SK-N-SH treated with all-trans-retinoic acid at 6 μM for 48 hours (cell line): ENCODE measurements at regions not wholly inside any gene's neighbourhood (a gene's known extent, or its start where the extent isn't known, plus 50 kb on each side); places are given as distances from the start of the nearest gene placed in this dataset.
A peak's percentile ranks its signal among the peaks of the same experiment; 100 is the strongest.

Experiments used
- ATAC-seq: fragments of 200-7000 bp; cut with Tn5 transposase; 3 replicates; pipeline ENCODE4 v1.9.1; 2020; ENCODE audit warnings: mild to moderate bottlenecking, moderate library complexity
- ARNTL ChIP-seq: fragments of 450-650 bp; formaldehyde crosslinking; IDR thresholded peaks from 2 replicates; pipeline ENCODE4 v1.5.0; 2020; ENCODE audit warnings: low read depth, mild to moderate bottlenecking, moderate library complexity, borderline replicate concordance
- BACH2 ChIP-seq: fragments of 250-450 bp; sonication (Bioruptor Pico); IDR thresholded peaks from 2 replicates; pipeline ENCODE4 v1.9.0; 2021; ENCODE audit warnings: mild to moderate bottlenecking, borderline replicate concordance
- CSDC2 ChIP-seq: fragments of 250-450 bp; sonication (Bioruptor Pico); IDR thresholded peaks from 2 replicates; pipeline ENCODE4 v1.5.0; 2020; ENCODE audit warnings: mild to moderate bottlenecking, moderate library complexity
- ESRRG ChIP-seq: fragments of 250-450 bp; sonication (Bioruptor Pico); IDR thresholded peaks from 2 replicates; pipeline ENCODE4 v1.6.1; 2021; ENCODE audit warnings: mild to moderate bottlenecking
- ISL1 ChIP-seq: fragments of 250-450 bp; sonication (Bioruptor Pico); IDR thresholded peaks from 2 replicates; pipeline ENCODE4 v2.1.2; 2022; ENCODE audit warnings: mild to moderate bottlenecking, moderate library complexity
- OSR1 ChIP-seq: fragments of 250-450 bp; sonication (Bioruptor Pico); IDR thresholded peaks from 2 replicates; pipeline ENCODE4 v1.8.0; 2022; ENCODE audit warnings: moderate library complexity, mild to moderate bottlenecking, inconsistent platforms
- RARB ChIP-seq: fragments of 250-450 bp; sonication (Bioruptor Pico); IDR thresholded peaks from 2 replicates; pipeline ENCODE4 v1.8.0; 2021; ENCODE audit warnings: mild to moderate bottlenecking, moderate library complexity
- SNAI2 ChIP-seq: fragments of 250-450 bp; sonication (Bioruptor Pico); IDR thresholded peaks from 2 replicates; pipeline ENCODE4 v1.5.0; 2020; ENCODE audit warnings: mild to moderate bottlenecking, moderate library complexity
- TCF4 ChIP-seq: fragments of 250-450 bp; sonication (Bioruptor Pico); IDR thresholded peaks from 2 replicates; pipeline ENCODE4 v1.8.0; 2021; ENCODE audit warnings: mild to moderate bottlenecking, moderate library complexity, borderline replicate concordance
- ZC3H10 ChIP-seq: fragments of 250-450 bp; sonication (Bioruptor Pico); IDR thresholded peaks from 2 replicates; pipeline ENCODE4 v1.5.1; 2021; ENCODE audit warnings: mild to moderate bottlenecking, moderate library complexity
- ZFP3 ChIP-seq: fragments of 250-450 bp; sonication (Bioruptor Pico); IDR thresholded peaks from 2 replicates; pipeline ENCODE4 v1.5.0; 2020; ENCODE audit warnings: mild to moderate bottlenecking, moderate library complexity
- ZFP30 ChIP-seq: fragments of 450-650 bp; formaldehyde crosslinking; IDR thresholded peaks from 2 replicates; pipeline ENCODE4 v1.5.0; 2022; ENCODE audit warnings: mild to moderate bottlenecking, moderate library complexity
- ZNF70 ChIP-seq: fragments of 450-650 bp; formaldehyde crosslinking; IDR thresholded peaks from 2 replicates; pipeline ENCODE4 v1.5.0; 2020; ENCODE audit warnings: mild to moderate bottlenecking, moderate library complexity
- ZNF8 ChIP-seq: fragments of 450-650 bp; formaldehyde crosslinking; IDR thresholded peaks from 2 replicates; pipeline ENCODE4 v1.5.0; 2020; ENCODE audit warnings: mild to moderate bottlenecking, moderate library complexity
- TF ChIP-seq, protein P1 (sequence below): fragments of 250-450 bp; sonication (Bioruptor Pico); IDR thresholded peaks from 2 replicates; pipeline ENCODE4 v1.8.0; 2020; ENCODE audit warnings: mild to moderate bottlenecking, moderate library complexity, borderline replicate concordance
- TF ChIP-seq, protein P2 (sequence below): fragments of 250-450 bp; sonication (Bioruptor Pico); IDR thresholded peaks from 2 replicates; pipeline ENCODE4 v1.5.1; 2021; ENCODE audit warnings: mild to moderate bottlenecking, moderate library complexity
- TF ChIP-seq, protein P3 (sequence below): fragments of 250-450 bp; sonication (Bioruptor Pico); IDR thresholded peaks from 2 replicates; pipeline ENCODE4 v1.8.0; 2021; ENCODE audit warnings: low read depth, mild to moderate bottlenecking, moderate library complexity, borderline replicate concordance
- TF ChIP-seq, protein P4 (sequence below): fragments of 250-450 bp; sonication (Bioruptor Pico); IDR thresholded peaks from 2 replicates; pipeline ENCODE4 v1.5.0; 2020; ENCODE audit warnings: mild to moderate bottlenecking, moderate library complexity

DNA sequence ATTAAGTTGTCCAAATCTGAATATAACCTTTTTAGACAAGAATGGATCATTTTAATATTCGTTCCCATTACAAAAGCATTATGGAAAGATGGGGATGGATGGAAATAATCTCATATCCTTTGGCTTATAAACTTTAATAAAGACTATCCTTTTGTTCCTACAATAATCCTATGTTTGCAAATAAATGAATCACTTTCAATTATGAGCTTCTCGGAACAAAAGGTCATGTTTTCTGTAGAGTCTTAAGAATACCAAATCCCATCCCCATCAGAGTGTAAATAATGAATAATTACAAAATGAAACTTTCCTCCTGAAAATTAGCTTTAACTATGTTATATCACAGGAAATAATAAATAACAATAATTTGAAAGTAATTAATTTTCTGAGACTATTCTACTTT is 329.7 kb downstream of the NR2F1-AS1 start:
- TF ChIP-seq ZFP30, result no peak
- TF ChIP-seq TCF4 (CRISPR knock-in tag), result no peak
- TF ChIP-seq RARB (CRISPR knock-in tag), result no peak
- no peak for TF ChIP-seq SNAI2
- ATAC-seq, result no peak

DNA sequence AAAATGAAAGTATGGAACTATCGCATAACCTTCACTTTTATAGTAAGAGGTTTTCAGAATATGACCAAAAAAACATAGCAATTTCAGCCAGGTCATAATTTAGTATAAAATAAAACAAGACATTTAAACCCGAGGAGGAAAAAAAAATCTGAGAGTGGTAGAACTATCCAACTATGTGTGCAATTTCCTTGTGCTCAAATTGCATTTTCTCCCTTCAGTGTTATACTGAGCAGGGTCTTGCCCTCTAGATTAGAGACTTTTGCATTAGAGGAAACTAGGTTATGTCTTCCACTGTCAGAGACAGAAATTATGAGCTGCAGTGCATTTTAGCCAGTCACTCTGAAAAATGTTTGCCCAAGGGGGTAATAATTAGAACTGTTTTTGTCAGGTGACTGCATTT is 330.6 kb downstream of the NR2F1-AS1 start:
- TF ChIP-seq, protein P1, sequence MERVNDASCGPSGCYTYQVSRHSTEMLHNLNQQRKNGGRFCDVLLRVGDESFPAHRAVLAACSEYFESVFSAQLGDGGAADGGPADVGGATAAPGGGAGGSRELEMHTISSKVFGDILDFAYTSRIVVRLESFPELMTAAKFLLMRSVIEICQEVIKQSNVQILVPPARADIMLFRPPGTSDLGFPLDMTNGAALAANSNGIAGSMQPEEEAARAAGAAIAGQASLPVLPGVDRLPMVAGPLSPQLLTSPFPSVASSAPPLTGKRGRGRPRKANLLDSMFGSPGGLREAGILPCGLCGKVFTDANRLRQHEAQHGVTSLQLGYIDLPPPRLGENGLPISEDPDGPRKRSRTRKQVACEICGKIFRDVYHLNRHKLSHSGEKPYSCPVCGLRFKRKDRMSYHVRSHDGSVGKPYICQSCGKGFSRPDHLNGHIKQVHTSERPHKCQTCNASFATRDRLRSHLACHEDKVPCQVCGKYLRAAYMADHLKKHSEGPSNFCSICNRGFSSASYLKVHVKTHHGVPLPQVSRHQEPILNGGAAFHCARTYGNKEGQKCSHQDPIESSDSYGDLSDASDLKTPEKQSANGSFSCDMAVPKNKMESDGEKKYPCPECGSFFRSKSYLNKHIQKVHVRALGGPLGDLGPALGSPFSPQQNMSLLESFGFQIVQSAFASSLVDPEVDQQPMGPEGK (CRISPR knock-in tag), result no peak
- TF ChIP-seq, protein P2, sequence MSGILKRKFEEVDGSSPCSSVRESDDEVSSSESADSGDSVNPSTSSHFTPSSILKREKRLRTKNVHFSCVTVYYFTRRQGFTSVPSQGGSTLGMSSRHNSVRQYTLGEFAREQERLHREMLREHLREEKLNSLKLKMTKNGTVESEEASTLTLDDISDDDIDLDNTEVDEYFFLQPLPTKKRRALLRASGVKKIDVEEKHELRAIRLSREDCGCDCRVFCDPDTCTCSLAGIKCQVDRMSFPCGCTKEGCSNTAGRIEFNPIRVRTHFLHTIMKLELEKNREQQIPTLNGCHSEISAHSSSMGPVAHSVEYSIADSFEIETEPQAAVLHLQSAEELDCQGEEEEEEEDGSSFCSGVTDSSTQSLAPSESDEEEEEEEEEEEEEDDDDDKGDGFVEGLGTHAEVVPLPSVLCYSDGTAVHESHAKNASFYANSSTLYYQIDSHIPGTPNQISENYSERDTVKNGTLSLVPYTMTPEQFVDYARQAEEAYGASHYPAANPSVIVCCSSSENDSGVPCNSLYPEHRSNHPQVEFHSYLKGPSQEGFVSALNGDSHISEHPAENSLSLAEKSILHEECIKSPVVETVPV (CRISPR knock-in tag), result no peak
- 0 out of 2 replicates have a peak, but pooled peaks have one; percentile 47 for TF ChIP-seq ZNF70
- ATAC-seq, result peak; percentile 81

DNA sequence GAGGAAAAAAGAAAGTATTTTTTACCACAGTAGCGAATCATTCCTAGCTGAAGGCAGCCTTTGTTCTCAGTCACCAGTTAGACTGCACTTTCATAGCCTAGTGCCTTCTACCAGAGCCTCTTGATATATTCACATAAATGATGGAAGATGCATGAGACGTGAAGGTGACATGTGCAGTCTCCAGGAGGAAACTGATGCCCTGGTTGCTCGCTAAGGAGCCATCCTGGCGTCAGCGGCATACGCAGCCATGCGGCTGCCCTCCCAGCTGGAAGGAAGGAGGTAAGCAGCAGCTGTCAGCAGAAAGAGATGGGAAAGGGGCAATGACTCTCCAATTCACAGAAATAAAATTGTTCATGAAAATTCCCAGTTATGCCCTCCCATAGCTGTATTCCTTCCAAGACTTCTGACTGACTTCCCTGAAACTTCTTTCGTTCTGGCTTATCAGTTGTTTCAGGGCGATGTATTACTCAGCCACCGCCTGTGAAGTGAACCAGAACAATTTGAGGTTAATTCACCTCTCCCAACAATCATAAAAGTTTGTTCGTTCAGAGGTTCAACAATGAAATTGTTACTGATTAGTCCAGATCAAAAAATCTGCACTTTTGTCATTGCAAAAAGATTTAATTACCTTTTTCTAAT is 331.2 kb downstream of the NR2F1-AS1 start:
- no peak for TF ChIP-seq SNAI2
- TF ChIP-seq, protein P2 (CRISPR knock-in tag), result no peak
- TF ChIP-seq ZFP30, result no peak
- no peak for TF ChIP-seq ISL1 (CRISPR knock-in tag)
- no peak for TF ChIP-seq TCF4 (CRISPR knock-in tag)
- TF ChIP-seq, protein P3, sequence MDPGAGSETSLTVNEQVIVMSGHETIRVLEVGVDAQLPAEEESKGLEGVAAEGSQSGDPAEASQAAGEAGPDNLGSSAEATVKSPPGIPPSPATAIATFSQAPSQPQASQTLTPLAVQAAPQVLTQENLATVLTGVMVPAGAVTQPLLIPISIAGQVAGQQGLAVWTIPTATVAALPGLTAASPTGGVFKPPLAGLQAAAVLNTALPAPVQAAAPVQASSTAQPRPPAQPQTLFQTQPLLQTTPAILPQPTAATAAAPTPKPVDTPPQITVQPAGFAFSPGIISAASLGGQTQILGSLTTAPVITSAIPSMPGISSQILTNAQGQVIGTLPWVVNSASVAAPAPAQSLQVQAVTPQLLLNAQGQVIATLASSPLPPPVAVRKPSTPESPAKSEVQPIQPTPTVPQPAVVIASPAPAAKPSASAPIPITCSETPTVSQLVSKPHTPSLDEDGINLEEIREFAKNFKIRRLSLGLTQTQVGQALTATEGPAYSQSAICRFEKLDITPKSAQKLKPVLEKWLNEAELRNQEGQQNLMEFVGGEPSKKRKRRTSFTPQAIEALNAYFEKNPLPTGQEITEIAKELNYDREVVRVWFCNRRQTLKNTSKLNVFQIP (CRISPR knock-in tag), result no peak
- TF ChIP-seq RARB (CRISPR knock-in tag), result no peak
- no peak for TF ChIP-seq OSR1 (CRISPR knock-in tag)
- no peak for TF ChIP-seq CSDC2
- no peak for TF ChIP-seq ESRRG (CRISPR knock-in tag)
- no peak for TF ChIP-seq ARNTL (CRISPR knock-in tag)
- no peak for TF ChIP-seq ZFP3 (CRISPR knock-in tag)
- TF ChIP-seq, protein P4, sequence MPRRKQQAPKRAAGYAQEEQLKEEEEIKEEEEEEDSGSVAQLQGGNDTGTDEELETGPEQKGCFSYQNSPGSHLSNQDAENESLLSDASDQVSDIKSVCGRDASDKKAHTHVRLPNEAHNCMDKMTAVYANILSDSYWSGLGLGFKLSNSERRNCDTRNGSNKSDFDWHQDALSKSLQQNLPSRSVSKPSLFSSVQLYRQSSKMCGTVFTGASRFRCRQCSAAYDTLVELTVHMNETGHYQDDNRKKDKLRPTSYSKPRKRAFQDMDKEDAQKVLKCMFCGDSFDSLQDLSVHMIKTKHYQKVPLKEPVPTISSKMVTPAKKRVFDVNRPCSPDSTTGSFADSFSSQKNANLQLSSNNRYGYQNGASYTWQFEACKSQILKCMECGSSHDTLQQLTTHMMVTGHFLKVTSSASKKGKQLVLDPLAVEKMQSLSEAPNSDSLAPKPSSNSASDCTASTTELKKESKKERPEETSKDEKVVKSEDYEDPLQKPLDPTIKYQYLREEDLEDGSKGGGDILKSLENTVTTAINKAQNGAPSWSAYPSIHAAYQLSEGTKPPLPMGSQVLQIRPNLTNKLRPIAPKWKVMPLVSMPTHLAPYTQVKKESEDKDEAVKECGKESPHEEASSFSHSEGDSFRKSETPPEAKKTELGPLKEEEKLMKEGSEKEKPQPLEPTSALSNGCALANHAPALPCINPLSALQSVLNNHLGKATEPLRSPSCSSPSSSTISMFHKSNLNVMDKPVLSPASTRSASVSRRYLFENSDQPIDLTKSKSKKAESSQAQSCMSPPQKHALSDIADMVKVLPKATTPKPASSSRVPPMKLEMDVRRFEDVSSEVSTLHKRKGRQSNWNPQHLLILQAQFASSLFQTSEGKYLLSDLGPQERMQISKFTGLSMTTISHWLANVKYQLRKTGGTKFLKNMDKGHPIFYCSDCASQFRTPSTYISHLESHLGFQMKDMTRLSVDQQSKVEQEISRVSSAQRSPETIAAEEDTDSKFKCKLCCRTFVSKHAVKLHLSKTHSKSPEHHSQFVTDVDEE, result no peak
- peak; percentile 65 for ATAC-seq

DNA sequence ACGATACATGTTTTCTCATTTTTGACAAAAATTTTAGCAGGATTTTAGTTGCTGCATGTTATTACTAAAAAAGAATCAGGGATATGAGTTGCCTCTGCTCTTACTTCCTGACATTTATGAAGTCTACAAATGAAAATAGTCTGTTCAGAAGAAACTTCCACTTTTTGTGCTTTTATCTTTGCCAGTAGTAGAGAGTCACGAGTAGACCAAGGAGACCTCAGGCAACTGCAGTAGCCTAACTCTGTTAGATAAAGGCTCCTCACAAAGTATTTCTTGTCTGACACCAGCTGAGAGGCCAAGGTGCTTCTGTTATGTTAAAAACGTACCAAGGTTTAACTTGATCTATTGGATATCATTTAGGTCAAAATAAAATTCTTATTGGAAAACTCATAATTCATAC is 333.9 kb downstream of the NR2F1-AS1 start:
- ATAC-seq, result no peak
- TF ChIP-seq ZC3H10 (CRISPR knock-in tag) (no peak), ISL1 (CRISPR knock-in tag) (no peak), BACH2 (CRISPR knock-in tag) (no peak), ZNF8 (CRISPR knock-in tag) (no peak)
- TF ChIP-seq, protein P4, result no peak
